Upper lobe of left lung (tissue), 4 donors: ENCODE measurements at regions not wholly inside any gene's neighbourhood (a gene's known extent, or its start where the extent isn't known, plus 50 kb on each side); places are given as distances from the start of the nearest gene placed in this dataset.

Source experiments
- CTCF ChIP-seq, 6 experiments: fragments of 450-650 bp in 4 of 6; fragments of 200-600 bp in 2 of 6; sonication (generic) in 2 of 6; IDR thresholded peaks; one replicate each; pipeline ENCODE4 v1.5.1; 2016 to 2019; ENCODE audit warnings: antibody characterized with exemption in 6 of 6
- POLR2AphosphoS5 ChIP-seq, 2 donors: sonication (generic); formaldehyde crosslinking; IDR thresholded peaks; one replicate each; pipeline ENCODE4 v1.5.1; 2017; ENCODE audit warnings: antibody characterized with exemption in 2 of 2

- no peak for TF ChIP-seq CTCF (IDR thresholded peaks at IDR 0.05)
- no peak for TF ChIP-seq POLR2AphosphoS5 (IDR thresholded peaks at IDR 0.05)
These were observed 130.5 kb upstream of the MROH9 start for GRCh38 chr1:170804879-170805278.
